ENCODE measurements at regions not wholly inside any gene's neighbourhood (a gene's known extent, or its start where the extent isn't known, plus 50 kb on each side); places are given as distances from the start of the nearest gene placed in this dataset.
"Not testable (repeated sequence)": the region's sequence is repeated elsewhere in the genome, so short reads cannot be mapped to it uniquely, and the experiment has no call there.

- DNase-seq, result no peak
Measured at GRCh38 chr4:1589098-1589497, 95.0 kb downstream of the FAM53A start.

- DNase-seq, result no peak
Measured at GRCh38 chr4:1588306-1588705, 95.8 kb downstream of the FAM53A start.

DNA sequence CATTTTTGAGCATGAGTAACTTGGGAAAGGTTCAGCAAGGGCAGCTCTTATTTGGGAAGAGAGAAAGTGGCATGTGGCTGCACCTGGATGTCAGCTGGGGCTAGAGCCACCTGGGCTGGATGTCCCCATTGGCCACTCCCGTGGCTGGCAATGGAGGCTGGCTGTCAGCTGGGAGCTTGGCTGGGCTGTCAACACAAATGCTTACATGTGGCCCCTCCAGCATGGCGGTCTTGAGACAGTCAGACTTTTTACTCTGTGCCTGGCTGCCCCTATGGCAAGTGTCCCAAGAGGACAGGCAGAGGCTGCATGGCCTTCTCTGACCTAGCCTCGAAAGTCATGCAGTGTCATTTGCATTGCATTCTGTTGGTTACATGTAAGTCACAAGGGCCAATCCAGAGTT lies 99.6 kb downstream of the FAM53A start:
- no peak for DNase-seq

GRCh38 chr4:1583859-1584258 lies 100.3 kb downstream of the FAM53A start:
- no peak for DNase-seq

DNA sequence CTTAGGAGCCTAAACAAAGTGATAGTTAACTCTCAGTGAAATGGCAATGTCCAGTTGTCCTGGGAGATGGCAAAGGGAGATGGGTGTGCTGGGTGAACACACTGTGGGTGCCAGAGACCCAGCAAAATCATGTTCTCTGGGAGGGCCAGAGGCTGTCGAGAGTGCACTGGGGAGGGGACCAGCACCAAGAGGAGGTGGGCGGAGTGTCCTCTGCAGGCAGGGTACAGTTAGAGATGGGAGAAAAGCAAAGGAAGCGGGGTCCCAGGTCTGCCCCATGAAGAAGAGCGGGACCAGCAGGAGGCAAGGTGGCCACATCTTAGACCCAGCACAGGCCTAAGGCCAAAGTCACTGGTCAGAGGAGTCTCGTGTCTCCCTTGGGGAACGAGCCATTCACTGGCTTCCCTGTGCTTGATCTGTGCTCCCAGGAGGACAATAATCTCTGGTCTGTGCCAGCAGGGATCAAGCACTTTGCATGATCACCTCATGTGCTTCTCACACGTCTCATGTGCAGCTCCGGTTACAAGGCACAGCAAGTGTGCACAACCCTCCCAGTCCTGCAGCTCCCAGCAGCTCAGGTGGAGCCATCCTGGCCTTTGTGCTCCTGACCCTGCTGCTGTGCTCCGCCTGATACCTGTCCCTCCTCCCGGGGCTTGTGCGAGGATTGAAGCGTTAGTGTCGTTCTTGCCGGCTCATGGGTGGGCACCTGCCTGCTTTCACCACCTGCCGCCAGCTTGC lies 100.9 kb downstream of the FAM53A start:
- DNase-seq, result no peak

- DNase-seq, result no peak
Measured at GRCh38 chr4:1582227-1582626, 101.9 kb downstream of the FAM53A start.

GRCh38 chr4:1581164-1581894 lies 102.8 kb downstream of the FAM53A start:
- DNase-seq, result not testable (repeated sequence)

DNA sequence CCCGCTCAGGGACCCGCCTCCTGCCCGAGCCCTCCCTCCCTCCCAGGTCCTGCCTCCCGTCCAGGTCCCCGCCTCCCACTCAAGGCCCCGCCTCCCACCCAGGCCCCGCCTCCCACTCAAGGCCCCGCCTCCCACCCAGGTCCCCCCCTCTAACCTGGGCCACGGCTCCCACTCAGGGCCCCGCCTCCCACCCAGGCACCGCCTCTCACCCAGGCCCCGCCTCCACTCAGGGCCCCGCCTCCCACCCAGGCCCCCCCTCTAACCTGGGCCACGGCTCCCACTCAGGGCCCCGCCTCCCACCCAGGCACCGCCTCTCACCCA lies 103.5 kb downstream of the FAM53A start:
- not testable (repeated sequence) for DNase-seq

DNA sequence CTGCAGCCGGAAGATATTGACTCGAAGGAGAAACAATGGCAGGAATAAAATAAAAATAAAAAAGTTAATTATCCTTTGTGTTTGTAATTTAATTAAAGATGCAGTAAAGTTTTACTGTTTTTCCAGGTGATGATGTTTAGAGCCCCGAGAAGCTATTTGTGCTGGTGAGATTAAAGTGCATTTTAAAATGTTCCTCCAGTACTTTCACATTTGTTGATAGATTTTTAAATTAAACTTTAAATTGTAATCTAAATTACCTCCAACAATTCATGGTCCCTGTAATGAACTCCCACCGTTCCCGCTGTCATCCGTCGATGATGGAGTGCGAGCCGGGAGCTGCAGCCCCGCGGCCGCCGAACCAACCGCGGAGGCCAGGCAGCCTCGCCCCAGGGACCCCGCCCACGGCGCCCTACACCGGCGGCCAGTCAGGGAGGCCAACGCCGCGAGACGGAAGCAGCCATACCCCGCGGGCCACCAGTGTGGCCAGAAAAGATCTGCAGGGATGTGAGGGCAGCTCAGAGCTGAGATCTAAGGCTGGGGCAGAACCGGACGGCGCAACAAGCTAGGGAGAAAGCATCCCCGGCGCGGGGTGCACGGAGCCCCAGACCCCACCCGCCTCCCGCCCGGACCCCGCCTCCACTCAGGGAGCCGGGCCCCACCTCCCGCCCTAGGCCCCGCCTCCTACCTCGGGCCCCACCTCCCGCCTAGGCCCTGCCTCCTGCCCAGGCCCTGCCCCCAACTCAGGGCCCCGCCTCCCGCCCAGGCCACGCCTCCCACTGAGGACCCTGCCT lies 104.0 kb downstream of the FAM53A start:
- peak; percentile 49 for DNase-seq

- peak; percentile 40 for DNase-seq
Measured at GRCh38 chr4:1579001-1579900, 104.9 kb downstream of the FAM53A start.

GRCh38 chr4:1578251-1578773 lies 105.8 kb downstream of the FAM53A start:
- DNase-seq, result peak; percentile 68

- DNase-seq, result no peak
Measured at GRCh38 chr4:1577822-1578217, 106.3 kb downstream of the FAM53A start.

DNA sequence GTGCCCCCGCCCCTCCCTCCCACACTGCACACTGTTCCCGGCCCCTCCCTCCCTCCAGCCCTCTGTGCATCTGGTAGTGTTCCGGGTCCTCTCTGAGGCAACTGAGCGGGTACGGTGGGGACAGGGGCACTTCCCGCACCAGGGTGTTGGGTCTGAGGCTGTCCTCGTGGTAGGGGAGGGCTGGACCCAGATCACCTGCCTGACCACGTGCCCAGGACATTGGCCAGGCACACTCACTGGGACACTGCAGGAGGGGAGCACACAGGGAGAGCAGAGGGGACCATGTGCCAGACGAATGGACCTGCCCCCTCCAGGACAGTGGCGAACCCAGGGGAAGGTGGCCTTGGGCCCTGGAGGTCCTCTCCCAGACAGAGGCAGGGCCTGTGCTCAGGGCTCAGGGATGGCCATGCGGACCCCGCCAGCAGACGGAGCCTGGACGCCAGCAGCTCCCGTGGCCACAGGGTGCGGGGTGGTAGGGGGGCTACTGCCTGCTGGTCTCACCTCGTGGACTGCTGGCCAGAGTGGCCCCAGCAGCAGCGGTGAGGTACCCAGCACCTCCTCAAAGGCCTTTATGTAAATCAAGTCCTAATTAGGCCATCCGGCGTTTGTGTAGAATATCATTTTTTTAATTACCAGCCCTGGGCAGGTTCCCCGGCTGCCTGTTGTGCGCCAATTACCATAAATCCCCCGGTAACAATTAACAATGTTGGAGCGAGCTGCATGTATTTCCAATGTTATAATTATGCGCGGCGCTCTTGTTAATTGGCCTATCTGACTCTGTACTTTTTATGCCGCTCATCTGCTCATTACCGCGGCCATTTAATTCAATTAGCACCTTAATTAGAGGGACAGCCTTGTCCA lies 106.9 kb downstream of the FAM53A start:
- peak; percentile 73 for DNase-seq

GRCh38 chr4:1576304-1576960 lies 107.7 kb downstream of the FAM53A start:
- peak; percentile 47 for DNase-seq

- no peak for DNase-seq
Measured at GRCh38 chr4:1575418-1576303, 108.5 kb downstream of the FAM53A start.

DNA sequence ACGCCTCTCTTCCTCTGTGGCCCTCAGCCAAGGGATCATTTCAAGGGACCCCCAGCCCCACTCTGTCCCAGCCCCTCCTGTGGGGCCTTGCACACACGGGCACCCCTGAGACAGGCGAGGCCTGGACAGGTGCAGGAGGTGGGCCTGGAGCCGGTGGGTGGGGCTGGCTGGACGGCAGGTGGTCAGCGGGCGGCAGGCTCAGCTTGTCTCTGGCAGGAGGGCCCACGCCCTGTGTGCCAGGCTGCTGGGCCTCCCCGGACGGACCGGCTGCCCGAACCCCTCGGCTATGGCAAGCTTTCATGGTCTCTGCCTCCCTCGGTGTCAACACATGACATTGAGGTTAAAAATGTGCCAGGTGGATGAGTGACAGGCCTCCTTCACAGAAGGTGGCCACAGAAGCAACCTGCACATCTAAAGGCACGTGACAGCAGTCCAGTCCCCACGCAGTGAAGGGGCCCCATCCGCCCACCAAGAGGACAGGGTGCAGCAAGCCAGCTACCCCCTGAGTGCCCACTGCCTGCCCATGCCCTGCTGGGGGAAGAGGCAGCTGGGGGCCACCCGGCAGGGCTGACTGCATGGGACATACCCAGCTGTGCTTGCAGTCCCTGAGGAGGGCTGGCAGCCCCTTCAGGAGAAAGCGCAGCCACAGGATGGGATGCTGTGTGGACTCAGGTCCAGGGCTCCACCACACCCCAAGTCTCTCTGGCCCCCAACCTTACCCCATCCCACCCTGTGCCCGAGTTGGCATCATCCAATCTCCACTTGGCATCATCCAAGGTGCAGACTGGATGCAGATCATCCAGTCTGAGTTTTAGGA lies 109.3 kb downstream of the FAM53A start:
- DNase-seq, result no peak

DNA sequence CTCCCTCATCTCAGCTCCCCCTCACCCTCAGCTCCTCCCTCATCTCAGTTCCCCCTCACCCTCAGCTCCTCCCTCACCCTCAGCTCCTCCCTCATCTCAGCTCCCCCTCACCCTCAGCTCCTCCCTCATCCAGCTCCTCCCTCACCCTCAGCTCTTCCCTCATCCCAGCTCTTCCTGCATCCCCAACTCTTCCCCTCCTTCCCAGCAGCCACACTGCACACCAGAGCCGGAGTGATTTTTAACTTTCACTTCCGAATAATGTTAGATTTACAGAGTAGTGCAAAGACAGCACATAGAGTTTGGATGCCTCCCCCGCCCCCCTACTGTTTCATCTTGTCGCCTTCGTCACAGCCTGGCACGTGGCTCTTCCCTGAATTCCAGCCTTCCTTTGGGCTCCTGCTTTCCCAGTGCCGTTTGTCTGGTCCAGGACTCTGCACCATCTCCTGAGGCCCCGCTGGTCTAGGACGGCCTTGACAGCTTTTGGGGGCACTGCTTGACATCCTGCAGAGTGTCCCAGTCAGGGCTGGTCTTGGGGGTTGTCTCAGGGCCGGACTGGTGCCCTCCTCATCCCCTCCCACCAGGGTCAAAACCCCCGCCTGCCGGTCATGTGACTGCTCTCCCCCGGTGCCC lies 110.2 kb downstream of the FAM53A start:
- DNase-seq, result no peak

GRCh38 chr4:1572964-1573720 lies 111.0 kb downstream of the FAM53A start:
- no peak for DNase-seq

Data from retina (tissue), 1 donor.